OCI-LY1 (cell line): ENCODE measurements at regions not wholly inside any gene's neighbourhood (a gene's known extent, or its start where the extent isn't known, plus 50 kb on each side); places are given as distances from the start of the nearest gene placed in this dataset.

Experiments
- H2AFZ ChIP-seq: fragments of 200-600 bp; sonication (generic), shearing (Covaris generic); 2 replicates; pipeline ENCODE4 v1.6.0; 2014; ENCODE audit warnings: antibody characterized with exemption, mild to moderate bottlenecking, low read length
- H3F3A ChIP-seq: fragments of 200-600 bp; sonication (generic), shearing (Covaris generic); 2 replicates; pipeline ENCODE4 v1.6.0; 2014; ENCODE audit warnings: mild to moderate bottlenecking, antibody characterized with exemption, low read length, moderate library complexity; ENCODE audit not compliant: insufficient read depth
- H3K27ac ChIP-seq: fragments of 200-600 bp; sonication (generic); 2 replicates; pipeline ENCODE4 v1.5.1; 2014; ENCODE audit warnings: low read length, mixed run types, mild to moderate bottlenecking, low read depth; ENCODE audit not compliant: poor library complexity, severe bottlenecking
- H3K27me3 ChIP-seq: fragments of 200-600 bp; sonication (generic); 2 replicates; pipeline ENCODE4 v1.6.0; 2014; ENCODE audit warnings: antibody characterized with exemption, mild to moderate bottlenecking, low read length, moderate library complexity; ENCODE audit not compliant: insufficient read depth
- H3K36me3 ChIP-seq: fragments of 200-600 bp; sonication (generic); 2 replicates; pipeline ENCODE4 v1.6.1; 2014; ENCODE audit warnings: mild to moderate bottlenecking, antibody characterized with exemption, low read length, moderate library complexity, mixed read lengths; ENCODE audit not compliant: insufficient read depth
- H3K4me1 ChIP-seq: fragments of 200-600 bp; sonication (generic); 2 replicates; pipeline ENCODE4 v1.5.1; 2014; ENCODE audit warnings: mild to moderate bottlenecking, low read length, moderate library complexity; ENCODE audit not compliant: insufficient read depth, severe bottlenecking
- H3K4me2 ChIP-seq: fragments of 200-600 bp; sonication (generic), shearing (Covaris generic); 2 replicates; pipeline ENCODE4 v1.6.1; 2014; ENCODE audit warnings: low read length
- H3K4me3 ChIP-seq: fragments of 200-600 bp; sonication (generic); 2 replicates; pipeline ENCODE4 v1.5.1; 2014; ENCODE audit warnings: low read length, low read depth, mild to moderate bottlenecking, mixed read lengths; ENCODE audit not compliant: poor library complexity, severe bottlenecking
- H3K79me2 ChIP-seq: fragments of 200-600 bp; shearing (Covaris generic); 2 replicates; pipeline ENCODE4 v1.6.1; 2016; ENCODE audit warnings: mixed run types, low read length, mixed read lengths; ENCODE audit not compliant: insufficient read depth
- H3K9ac ChIP-seq: fragments of 200-600 bp; sonication (generic), shearing (Covaris generic); 2 replicates; pipeline ENCODE4 v1.6.1; 2014; ENCODE audit warnings: mild to moderate bottlenecking, low read length, mixed read lengths
- H3K9me2 ChIP-seq: fragments of 200-600 bp; sonication (generic), shearing (Covaris generic); 2 replicates; pipeline ENCODE4 v1.6.1; 2014; ENCODE audit warnings: low read depth, mild to moderate bottlenecking, low read length, mixed read lengths
- H3K9me3 ChIP-seq: fragments of 200-600 bp; shearing (Covaris generic); 2 replicates; pipeline ENCODE4 v1.6.1; 2014; ENCODE audit warnings: low read length, mixed read lengths
- H4K20me1 ChIP-seq: fragments of 200-600 bp; sonication (generic), shearing (Covaris generic); 2 replicates; pipeline ENCODE4 v1.6.0; 2016; ENCODE audit warnings: mild to moderate bottlenecking, low read length; ENCODE audit not compliant: insufficient read depth
- CTCF ChIP-seq: fragments of 200-600 bp; sonication (generic), shearing (Covaris generic); IDR thresholded peaks from 2 replicates; pipeline ENCODE4 v1.5.1; 2017; ENCODE audit warnings: mild to moderate bottlenecking, antibody characterized with exemption, low read length, moderate library complexity, mixed read lengths
- EZH2 ChIP-seq: fragments of 200-600 bp; sonication (generic), shearing (Covaris generic); IDR thresholded peaks from 2 replicates; pipeline ENCODE4 v1.8.0; 2017; ENCODE audit warnings: borderline replicate concordance, mixed run types, mild to moderate bottlenecking, antibody characterized with exemption, low read length, moderate library complexity, mixed read lengths

GRCh38 chr3:77799278-77799677 is 759.4 kb downstream of the ROBO2 start:
- H3K4me3 ChIP-seq: no peak overlapping the region
- no peaks in the 10 kb centered on the region for H3K9me3 ChIP-seq
- no peak overlapping the region for H3K9ac ChIP-seq
- H3K27ac ChIP-seq: no peak overlapping the region
- no peak for TF ChIP-seq CTCF
- TF ChIP-seq EZH2: no peak
- no peak overlapping the region for H3K4me2 ChIP-seq
- no peaks in the 10 kb centered on the region for H3K79me2 ChIP-seq
- H2AFZ ChIP-seq: no peak overlapping the region
- no peaks in the 10 kb centered on the region for H3K36me3 ChIP-seq
- H3K27me3 ChIP-seq: no peaks in the 10 kb centered on the region
- no peaks in the 10 kb centered on the region for H4K20me1 ChIP-seq
- no peaks in the 10 kb centered on the region for H3K4me1 ChIP-seq
- H3F3A ChIP-seq: no peaks in the 10 kb centered on the region
- no peaks in the 10 kb centered on the region for H3K9me2 ChIP-seq

GRCh38 chr3:77800893-77801292 is 761.0 kb downstream of the ROBO2 start:
- H3K9me2 ChIP-seq: no peaks in the 10 kb centered on the region
- no peaks in the 10 kb centered on the region for H3K9me3 ChIP-seq
- no peaks in the 10 kb centered on the region for H4K20me1 ChIP-seq
- H3K9ac ChIP-seq: no peak overlapping the region
- no peaks in the 10 kb centered on the region for H3F3A ChIP-seq
- TF ChIP-seq CTCF (no peak), EZH2 (no peak)
- H3K4me1 ChIP-seq: no peaks in the 10 kb centered on the region
- H3K27me3 ChIP-seq: no peaks in the 10 kb centered on the region
- no peaks in the 10 kb centered on the region for H3K79me2 ChIP-seq
- H3K4me2 ChIP-seq: no peak overlapping the region
- no peaks in the 10 kb centered on the region for H3K36me3 ChIP-seq
- no peak overlapping the region for H3K27ac ChIP-seq
- no peak overlapping the region for H2AFZ ChIP-seq
- H3K4me3 ChIP-seq: no peak overlapping the region

GRCh38 chr3:77807312-77807711 is 767.4 kb downstream of the ROBO2 start:
- Histone ChIP-seq H3K9ac (no peak overlapping the region), H3K27me3 (no peaks in the 10 kb centered on the region), H4K20me1 (no peaks in the 10 kb centered on the region), H3K9me3 (no peaks in the 10 kb centered on the region), H3F3A (no peaks in the 10 kb centered on the region), H3K4me2 (no peak overlapping the region), H3K4me3 (no peak overlapping the region), H3K4me1 (no peaks in the 10 kb centered on the region), H3K27ac (no peak overlapping the region), H3K9me2 (no peaks in the 10 kb centered on the region), H3K36me3 (no peaks in the 10 kb centered on the region), H3K79me2 (no peaks in the 10 kb centered on the region), H2AFZ (no peak overlapping the region)
- TF ChIP-seq CTCF (no peak), EZH2 (no peak)
